HG03457 (cell line): ENCODE measurements at regions not wholly inside any gene's neighbourhood (a gene's known extent, or its start where the extent isn't known, plus 50 kb on each side); places are given as distances from the start of the nearest gene placed in this dataset.
"Not testable (repeated sequence)": the region's sequence is repeated elsewhere in the genome, so short reads cannot be mapped to it uniquely, and the experiment has no call there.

Experiments used
- ATAC-seq: cut with Tn5 transposase; IDR thresholded peaks from one replicate; pipeline ENCODE4 v1.9.1; 2021; ENCODE audit warnings: moderate number of reproducible peaks; ENCODE audit not compliant: unreplicated experiment

GRCh38 chr12:18840997-18841396 lies 103.1 kb downstream of the CAPZA3 start:
- ATAC-seq, result not testable (repeated sequence)

- no peak for ATAC-seq
Observed at GRCh38 chr12:18849080-18849479, 111.2 kb downstream of the CAPZA3 start.

- ATAC-seq, result no peak
Observed at GRCh38 chr12:18849761-18850160, 111.8 kb downstream of the CAPZA3 start.

- ATAC-seq, result no peak
Observed at GRCh38 chr12:18850752-18851151, 112.8 kb downstream of the CAPZA3 start.

- ATAC-seq, result no peak
Observed at GRCh38 chr12:18851271-18851670, 113.4 kb downstream of the CAPZA3 start.

GRCh38 chr12:18853570-18854366 lies 115.8 kb downstream of the CAPZA3 start:
- ATAC-seq, result no peak

GRCh38 chr12:18857656-18858055 lies 119.7 kb downstream of the CAPZA3 start:
- ATAC-seq, result no peak

GRCh38 chr12:18859400-18859799 lies 121.5 kb downstream of the CAPZA3 start:
- no peak for ATAC-seq

- no peak for ATAC-seq
Observed at GRCh38 chr12:18861287-18861858, 123.5 kb downstream of the CAPZA3 start.

GRCh38 chr12:18863769-18864500 lies 126.0 kb downstream of the CAPZA3 start:
- no peak for ATAC-seq

- no peak for ATAC-seq
Observed at GRCh38 chr12:18864900-18865561, 127.1 kb downstream of the CAPZA3 start.

- ATAC-seq, result no peak
Observed at GRCh38 chr12:18868717-18869116, 130.8 kb downstream of the CAPZA3 start.

- no peak for ATAC-seq
Observed at GRCh38 chr12:18872770-18873169, 134.9 kb downstream of the CAPZA3 start.

GRCh38 chr12:18878676-18879180 lies 140.8 kb downstream of the CAPZA3 start:
- ATAC-seq, result no peak

- no peak for ATAC-seq
Observed at GRCh38 chr12:18882690-18883089, 144.8 kb downstream of the CAPZA3 start.

- no peak for ATAC-seq
Observed at GRCh38 chr12:18886962-18887361, 149.0 kb downstream of the CAPZA3 start.

- ATAC-seq, result no peak
Observed at GRCh38 chr12:18887368-18887767, 149.4 kb downstream of the CAPZA3 start.

GRCh38 chr12:18888047-18888446 lies 150.1 kb downstream of the CAPZA3 start:
- ATAC-seq, result no peak

- ATAC-seq, result not testable (repeated sequence)
Observed at GRCh38 chr12:18890621-18891020, 152.7 kb downstream of the CAPZA3 start.

GRCh38 chr12:18895540-18895939 lies 157.6 kb downstream of the CAPZA3 start:
- ATAC-seq, result no peak

- no peak for ATAC-seq
Observed at GRCh38 chr12:18895946-18896345, 158.0 kb downstream of the CAPZA3 start.
